HG03457 (cell line): ENCODE measurements at regions not wholly inside any gene's neighbourhood (a gene's known extent, or its start where the extent isn't known, plus 50 kb on each side); places are given as distances from the start of the nearest gene placed in this dataset.
"Not testable (repeated sequence)": the region's sequence is repeated elsewhere in the genome, so short reads cannot be mapped to it uniquely, and the experiment has no call there.

Experiments
- ATAC-seq: cut with Tn5 transposase; IDR thresholded peaks from one replicate; pipeline ENCODE4 v1.9.1; 2021; ENCODE audit warnings: moderate number of reproducible peaks; ENCODE audit not compliant: unreplicated experiment

- no peak for ATAC-seq
These were observed 530.8 kb downstream of the GRXCR1 start for GRCh38 chr4:43423276-43423675.

- ATAC-seq = no peak
These were observed 532.7 kb downstream of the GRXCR1 start for GRCh38 chr4:43425206-43425605.

DNA sequence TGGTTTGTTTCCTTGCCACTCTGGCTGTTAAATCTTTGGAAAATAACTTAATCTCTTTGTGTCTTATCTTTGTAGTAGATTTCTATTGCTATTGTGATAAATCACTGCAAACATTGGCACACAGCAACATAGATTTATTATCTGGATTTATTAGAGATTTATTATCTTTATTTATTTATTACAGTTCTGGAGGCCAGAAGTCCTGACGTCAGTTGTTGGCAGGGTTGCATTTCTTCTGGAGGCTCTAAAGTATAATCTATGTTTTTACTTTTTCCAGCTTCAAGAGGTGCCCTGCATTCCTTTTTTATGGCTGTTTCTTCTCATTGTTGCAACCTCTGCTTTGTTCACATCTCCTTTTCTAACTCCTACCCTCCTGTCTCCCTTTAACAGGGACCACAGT is 542.8 kb downstream of the GRXCR1 start:
- ATAC-seq = no peak

DNA sequence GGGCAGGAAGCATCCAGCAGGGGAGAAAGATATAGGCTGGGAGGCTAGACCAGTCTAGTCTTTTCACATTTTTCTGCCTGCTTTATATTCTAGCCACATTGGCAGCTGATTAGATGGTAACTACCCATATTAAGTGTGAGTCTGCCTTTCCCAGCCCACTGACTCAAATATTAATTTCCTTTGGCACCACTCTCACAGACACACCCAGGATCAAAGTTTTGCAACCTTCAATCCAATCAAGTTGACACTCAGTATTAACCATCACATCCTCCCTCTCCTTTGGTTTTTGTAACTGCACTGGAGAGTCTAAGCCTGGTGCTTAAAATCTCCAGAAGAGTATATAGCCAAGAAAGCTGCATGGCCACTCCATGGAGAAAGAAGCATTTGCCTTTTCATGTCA is 560.4 kb downstream of the GRXCR1 start:
- no peak for ATAC-seq

DNA sequence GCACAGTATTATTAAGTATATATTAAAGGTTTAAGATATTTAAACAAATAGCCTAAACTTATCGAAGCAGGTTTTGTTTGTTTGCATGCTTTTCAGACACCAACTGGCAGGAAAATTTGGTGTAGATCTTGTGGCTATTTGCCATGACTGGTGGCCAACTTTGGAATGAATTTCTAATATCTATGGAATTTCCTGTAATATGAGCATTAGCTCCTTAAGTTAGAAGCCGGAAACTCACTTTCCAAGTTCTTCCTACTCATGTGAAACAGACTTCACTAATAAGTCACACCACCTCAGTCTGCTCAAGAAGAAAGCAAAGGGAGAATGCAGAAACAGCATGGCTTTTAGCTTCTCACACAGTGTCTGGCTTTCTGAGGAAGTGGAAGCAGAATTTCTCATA is 563.9 kb downstream of the GRXCR1 start:
- no peak for ATAC-seq

GRCh38 chr4:43457866-43458265 is 565.4 kb downstream of the GRXCR1 start:
- ATAC-seq = no peak

DNA sequence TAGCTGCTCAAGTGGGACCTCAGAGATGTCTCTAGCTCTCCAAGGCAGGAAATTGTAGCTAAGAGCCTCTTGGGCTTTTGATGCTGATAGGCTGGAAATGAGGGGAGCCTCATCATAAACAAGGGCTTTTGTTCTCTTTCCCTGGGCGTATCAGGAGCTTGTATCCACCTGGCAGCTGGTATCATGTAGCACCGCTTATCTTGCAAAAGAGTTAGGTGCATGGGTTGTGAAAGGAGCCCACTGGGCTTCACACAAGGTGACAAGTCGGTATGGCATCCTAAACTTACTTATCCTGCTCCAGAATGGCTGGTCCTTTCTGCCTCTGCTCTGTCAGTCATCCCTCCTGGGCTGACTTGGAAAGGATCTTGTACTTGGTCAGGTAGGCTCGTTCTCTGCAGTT is 565.8 kb downstream of the GRXCR1 start:
- no peak for ATAC-seq

GRCh38 chr4:43471950-43472349 is 579.4 kb downstream of the GRXCR1 start:
- no peak for ATAC-seq

DNA sequence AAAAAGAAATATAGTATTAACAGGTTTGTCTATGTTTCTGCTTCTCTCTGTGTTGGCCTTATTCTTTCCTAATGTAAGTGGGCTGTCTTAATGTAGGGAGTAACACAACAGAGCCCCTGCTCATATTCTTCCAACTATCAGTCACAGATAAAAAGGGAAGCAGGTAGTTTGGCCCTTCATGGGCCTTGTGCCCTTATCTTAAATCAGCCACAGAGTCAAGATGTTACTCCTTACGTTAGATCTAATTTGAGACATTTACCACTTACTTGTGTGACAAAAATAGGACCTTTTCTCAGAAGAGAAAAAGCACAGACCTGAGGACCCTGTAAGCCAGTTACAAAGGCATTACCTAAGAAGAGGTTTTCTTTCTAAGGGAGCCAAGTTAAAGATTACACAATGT is 589.0 kb downstream of the GRXCR1 start:
- ATAC-seq = no peak

GRCh38 chr4:43485196-43485595 is 592.7 kb downstream of the GRXCR1 start:
- no peak for ATAC-seq

GRCh38 chr4:43496188-43496587 is 603.7 kb downstream of the GRXCR1 start:
- no peak for ATAC-seq

- ATAC-seq = no peak
These were observed 604.1 kb downstream of the GRXCR1 start for GRCh38 chr4:43496602-43497001.

DNA sequence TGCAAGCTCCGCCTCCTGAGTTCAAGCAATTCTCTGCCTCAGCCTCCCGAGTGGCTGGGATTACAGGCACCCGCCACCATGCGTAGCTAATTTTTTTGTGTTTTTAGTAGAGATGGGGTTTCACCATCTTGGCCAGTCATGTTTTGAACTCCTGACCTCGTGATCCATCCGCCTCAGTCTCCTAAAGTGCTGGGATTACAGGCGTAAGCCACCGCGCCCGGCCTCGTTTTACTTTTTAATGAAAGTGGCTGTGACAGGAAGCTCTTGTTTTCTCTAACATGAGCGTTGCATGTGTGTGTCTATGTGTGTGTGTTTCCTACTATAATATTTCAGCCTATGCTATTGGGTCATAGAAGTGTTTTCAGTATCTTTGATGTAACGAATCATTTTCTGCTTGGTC is 613.3 kb downstream of the GRXCR1 start:
- not testable (repeated sequence) for ATAC-seq

DNA sequence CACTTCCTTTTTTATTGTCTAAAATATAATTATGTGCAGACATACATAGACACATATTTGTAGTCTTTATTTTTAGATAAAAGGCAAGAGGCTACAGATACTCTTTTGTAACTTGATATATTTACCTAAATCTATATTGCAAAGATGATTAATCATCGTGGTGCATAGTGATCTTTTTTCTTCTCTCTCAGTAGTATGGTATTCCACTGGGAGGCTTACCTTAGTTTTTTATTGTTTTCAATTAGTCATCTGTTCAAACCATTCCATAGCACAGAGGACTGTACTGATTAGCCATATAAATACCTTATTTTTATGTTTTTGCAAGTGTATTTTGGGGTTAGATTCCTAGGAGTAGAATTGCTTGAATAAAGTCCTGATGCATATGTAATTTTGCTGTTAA is 619.7 kb downstream of the GRXCR1 start:
- no peak for ATAC-seq

DNA sequence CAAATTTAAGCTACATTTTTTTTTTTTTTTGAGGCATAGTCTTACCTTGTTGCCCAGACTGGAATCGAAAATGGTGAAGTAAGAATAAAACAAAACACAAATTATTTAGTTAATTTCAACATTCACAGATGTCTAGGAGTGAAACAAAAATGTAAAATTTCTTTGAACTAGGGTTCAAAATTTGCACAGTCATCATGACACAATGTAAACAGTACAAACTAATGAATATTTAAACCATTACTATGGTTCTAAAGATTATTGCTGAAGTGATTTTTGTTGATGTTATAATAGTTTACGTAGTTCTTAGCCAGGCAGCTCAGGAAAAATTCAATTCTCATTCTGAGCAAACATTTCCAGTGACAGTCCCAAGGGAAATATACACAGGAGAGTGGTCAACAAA is 633.1 kb downstream of the GRXCR1 start:
- ATAC-seq = no peak

DNA sequence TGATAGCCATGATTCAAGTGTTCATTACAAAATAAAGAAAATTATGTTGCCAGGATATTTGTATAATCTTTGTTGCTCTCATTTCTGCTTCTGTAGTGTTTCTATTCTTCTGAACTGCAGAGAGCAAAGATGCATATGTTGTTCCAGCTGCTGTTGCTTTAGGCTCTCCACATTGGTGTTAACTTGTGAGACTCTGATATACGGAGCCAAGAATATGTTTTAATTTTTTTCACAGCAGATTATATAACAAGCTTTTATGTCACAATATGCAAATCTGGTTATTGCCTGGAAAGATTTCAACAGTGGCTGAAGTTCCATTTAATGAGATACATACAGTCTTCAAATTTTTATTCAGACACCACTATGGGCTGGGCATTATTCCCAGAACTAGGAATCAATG is 655.0 kb downstream of the GRXCR1 start:
- no peak for ATAC-seq

- ATAC-seq = no peak
These were observed 658.6 kb downstream of the GRXCR1 start for GRCh38 chr4:43550981-43551627.

GRCh38 chr4:43556262-43556661 is 663.7 kb downstream of the GRXCR1 start:
- ATAC-seq = no peak

DNA sequence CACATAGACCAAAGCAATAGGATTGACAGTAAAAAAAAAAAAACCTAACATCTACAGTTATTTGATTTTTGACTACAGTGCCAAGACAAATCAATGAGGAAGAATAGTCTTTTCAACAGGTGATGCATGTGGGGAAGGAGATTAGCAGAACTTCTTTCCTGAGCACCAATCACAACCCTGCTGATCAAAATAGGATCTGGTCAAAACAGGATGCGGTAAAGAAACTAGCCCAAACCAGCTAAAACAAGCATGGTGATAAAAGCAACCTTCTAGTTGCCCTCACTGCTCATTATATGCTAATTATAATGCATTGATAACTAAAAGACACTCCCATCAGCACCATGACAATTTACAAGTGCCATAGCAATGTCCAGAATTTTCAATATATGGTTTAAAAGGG is 667.5 kb downstream of the GRXCR1 start:
- ATAC-seq = no peak

DNA sequence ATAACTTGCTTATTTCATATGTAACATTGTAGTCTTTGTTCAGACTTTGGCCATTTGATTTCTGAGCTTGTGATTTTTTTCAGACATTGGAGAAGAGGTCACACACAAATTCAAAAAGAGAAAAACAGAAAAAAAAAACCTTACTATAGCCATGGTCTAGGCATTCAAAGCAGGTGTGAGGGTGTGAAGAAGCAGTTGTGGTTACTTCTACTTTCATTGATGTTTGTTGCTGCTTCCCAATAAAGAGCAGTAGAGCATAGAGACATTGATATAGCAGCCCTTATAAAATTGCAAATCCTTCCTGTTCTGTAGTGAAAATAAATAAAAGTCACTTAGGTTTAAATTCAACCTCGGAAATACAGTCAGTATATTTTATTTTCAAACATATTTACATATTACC is 671.6 kb downstream of the GRXCR1 start:
- no peak for ATAC-seq

GRCh38 chr4:43564591-43564990 is 672.1 kb downstream of the GRXCR1 start:
- no peak for ATAC-seq

DNA sequence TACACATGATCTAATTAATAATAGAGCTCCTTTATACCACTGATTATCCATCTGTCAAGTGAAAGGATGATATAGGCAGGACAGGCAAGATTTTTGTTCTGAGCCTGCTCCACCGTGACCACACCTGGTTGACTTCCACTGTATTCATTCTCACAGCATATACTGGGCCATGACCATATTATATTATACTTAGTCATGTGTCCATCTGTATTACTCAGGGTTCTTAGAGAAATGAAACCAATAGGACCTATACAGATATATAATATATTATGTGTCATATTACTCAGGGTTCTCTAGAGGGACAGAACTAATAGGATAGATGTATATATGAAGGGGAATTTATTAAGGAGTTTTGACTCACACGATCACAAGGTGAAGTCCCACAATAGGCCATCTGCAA is 675.1 kb downstream of the GRXCR1 start:
- ATAC-seq = no peak

DNA sequence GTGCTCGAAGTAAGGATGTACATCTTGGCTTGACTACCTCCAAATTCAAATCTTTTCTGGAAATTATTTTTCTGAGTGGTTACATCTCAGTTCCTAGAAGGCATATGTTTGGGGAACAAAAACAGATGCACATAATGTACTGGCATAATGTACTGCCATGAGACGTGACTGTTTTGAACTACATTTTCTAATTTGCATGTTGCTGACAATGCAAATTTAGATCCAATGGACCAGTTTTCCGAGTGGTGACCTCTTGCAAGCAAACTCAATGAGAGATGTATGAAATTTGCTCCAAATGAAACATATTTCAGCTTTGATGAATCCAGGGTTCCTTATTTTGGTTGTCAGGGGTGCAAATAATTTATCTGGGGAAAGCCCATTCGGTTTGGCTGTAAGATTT is 694.3 kb downstream of the GRXCR1 start:
- no peak for ATAC-seq

GRCh38 chr4:43587758-43588157 is 695.2 kb downstream of the GRXCR1 start:
- no peak for ATAC-seq
